Fibroblast of the aortic adventitia (primary cell): ENCODE measurements at regions not wholly inside any gene's neighbourhood (a gene's known extent, or its start where the extent isn't known, plus 50 kb on each side); places are given as distances from the start of the nearest gene placed in this dataset.

ENCODE experiments used
- DNase-seq: peaks from one replicate; pipeline ENCODE4 v3.0.0-alpha.2; 2010; ENCODE audit warnings: low read depth
- H3K4me3 ChIP-seq: 2 replicates; pipeline ENCODE4 v1.5.1; 2011; ENCODE audit warnings: low read depth, mild to moderate bottlenecking, control low read depth, low read length, moderate library complexity
- TF ChIP-seq, protein P1 (sequence below): IDR thresholded peaks from 2 replicates; pipeline ENCODE4 v1.5.1; 2011; ENCODE audit warnings: mild to moderate bottlenecking, low read length, control low read depth, inconsistent platforms; ENCODE audit not compliant: insufficient read depth

DNA sequence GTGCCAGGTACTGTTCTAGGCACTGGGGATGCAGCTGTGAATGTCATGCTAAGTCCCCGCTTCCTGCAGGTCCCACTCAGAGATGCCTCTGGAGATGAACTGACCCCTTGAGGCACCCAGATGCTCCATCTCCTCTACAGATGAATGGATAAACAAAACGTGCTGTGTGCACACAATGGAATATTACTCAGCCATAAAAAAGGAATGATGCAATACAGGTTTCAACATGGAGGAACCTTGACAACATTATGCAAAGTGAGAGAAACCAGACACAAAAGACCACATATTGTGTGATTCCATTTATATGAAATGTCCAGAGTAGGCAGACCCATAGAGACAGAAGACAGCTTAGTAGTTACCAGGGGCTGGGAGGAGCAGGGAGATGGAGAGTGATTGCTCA, 320.1 kb upstream of the DIO3 start:
- H3K4me3 ChIP-seq, result no peak overlapping the region
- TF ChIP-seq, protein P1, sequence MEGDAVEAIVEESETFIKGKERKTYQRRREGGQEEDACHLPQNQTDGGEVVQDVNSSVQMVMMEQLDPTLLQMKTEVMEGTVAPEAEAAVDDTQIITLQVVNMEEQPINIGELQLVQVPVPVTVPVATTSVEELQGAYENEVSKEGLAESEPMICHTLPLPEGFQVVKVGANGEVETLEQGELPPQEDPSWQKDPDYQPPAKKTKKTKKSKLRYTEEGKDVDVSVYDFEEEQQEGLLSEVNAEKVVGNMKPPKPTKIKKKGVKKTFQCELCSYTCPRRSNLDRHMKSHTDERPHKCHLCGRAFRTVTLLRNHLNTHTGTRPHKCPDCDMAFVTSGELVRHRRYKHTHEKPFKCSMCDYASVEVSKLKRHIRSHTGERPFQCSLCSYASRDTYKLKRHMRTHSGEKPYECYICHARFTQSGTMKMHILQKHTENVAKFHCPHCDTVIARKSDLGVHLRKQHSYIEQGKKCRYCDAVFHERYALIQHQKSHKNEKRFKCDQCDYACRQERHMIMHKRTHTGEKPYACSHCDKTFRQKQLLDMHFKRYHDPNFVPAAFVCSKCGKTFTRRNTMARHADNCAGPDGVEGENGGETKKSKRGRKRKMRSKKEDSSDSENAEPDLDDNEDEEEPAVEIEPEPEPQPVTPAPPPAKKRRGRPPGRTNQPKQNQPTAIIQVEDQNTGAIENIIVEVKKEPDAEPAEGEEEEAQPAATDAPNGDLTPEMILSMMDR, result no peak
- DNase-seq, result no peak

DNA sequence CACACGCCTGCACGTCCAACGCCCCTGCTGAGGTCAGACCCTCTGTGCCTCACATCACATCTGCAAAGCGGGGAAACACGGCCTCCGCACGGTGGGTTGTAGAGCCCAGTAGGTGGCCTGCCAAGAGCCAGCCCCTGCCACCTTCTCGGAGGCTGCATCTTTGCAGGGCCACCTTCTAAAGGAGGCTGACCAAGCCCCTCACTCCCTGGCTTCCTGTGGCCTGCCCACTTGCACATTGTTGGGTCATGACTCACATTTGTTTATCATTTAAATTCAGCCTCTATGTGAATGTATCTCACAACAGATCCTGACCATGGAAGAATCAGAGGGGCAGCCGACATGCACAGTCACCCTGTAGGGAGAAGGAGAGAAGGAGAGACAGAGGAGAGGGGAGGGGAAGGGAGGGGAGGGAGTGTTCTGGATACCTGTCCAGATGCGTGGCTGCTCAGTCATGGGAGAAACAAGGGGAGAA, 319.5 kb upstream of the DIO3 start:
- TF ChIP-seq, protein P1, result no peak
- DNase-seq, result no peak
- H3K4me3 ChIP-seq, result no peak overlapping the region

DNA sequence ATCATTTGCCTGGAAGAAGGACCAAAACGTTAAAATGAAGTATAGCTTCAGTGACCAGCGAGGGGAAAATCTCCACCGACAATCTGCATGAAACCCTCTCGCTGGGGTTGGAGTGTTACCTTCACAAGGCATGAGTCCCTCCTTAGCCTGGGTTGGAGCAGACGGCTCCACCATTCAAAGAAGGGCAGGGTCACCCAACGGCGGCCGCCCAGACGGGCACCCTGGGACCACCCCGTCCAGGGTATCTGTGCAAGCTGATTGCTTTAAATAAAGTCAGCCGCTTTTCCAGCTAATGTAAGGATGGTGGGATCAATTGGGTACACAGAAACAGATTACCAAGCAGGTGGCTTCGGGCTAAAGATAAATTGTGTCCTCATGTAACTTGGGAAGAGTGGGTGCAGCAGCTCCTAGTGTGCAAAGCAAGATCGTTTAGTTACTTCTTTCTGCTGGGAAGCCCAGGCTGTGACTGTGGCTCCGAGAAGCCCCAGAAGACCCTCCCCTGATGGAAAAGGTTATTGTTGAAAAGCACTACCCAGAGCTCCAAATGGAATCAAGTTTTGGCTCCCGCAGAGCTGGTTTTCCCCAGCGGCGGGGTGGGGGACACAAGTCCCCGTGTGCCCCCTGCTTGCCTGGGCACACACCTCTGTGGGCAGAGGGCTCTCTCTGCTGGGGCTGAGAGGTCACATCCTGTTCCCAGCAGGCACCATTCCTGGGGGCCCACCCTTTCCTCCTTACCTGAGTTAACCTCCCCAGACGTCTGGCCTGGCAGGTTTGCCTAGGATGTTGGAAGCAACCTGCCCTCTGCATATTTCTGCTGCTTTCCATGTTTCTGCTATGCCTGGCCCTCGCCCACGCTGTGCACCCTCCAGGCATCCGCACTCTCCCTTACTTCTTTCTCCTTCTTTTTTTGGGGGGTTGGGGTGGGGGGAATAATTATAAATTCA, 318.6 kb upstream of the DIO3 start:
- no peak overlapping the region for H3K4me3 ChIP-seq
- no peak for DNase-seq
- TF ChIP-seq, protein P1, result no peak

DNA sequence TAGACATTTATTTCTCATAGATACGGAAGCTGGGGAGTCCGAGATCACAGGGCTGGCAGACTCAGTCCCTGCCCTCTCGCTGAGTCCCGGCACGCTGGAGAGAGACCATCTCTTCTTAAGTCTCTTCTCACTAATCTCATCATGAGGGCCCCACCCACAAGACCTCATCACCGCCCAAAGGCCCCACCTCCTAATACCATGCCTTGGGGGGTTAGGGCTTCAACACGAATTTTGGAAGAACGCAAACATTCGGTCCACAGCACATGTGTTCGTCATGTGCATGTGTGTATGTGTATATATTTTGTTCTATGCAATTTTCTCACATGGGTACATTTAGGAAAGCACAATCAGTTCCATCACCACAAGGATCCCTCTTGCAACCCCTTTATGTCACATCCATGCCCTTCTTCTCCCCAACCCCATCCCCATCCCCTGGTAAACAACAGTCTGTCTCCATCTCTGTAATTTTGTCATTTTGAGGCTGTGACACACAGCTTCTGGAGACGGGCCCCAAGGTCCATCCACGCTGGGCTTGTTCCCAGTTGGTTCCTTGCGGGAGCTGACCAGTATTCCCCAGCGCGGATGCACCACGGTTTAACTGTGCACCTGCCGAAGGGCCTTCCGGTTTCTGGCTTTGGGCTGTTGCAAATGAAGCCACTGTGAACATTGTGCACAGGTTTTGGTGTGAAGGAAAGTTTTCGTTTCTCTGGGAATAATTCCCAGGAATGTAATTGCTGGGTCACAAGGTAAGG, 317.5 kb upstream of the DIO3 start:
- no peak overlapping the region for H3K4me3 ChIP-seq
- no peak for DNase-seq
- TF ChIP-seq, protein P1, result no peak

- DNase-seq, result no peak
- no peak overlapping the region for H3K4me3 ChIP-seq
- TF ChIP-seq, protein P1, result no peak
Observed at GRCh38 chr14:101246894-101247841, 314.1 kb upstream of the DIO3 start.
